ENCODE measurements at regions not wholly inside any gene's neighbourhood (a gene's known extent, or its start where the extent isn't known, plus 50 kb on each side); places are given as distances from the start of the nearest gene placed in this dataset.

DNA sequence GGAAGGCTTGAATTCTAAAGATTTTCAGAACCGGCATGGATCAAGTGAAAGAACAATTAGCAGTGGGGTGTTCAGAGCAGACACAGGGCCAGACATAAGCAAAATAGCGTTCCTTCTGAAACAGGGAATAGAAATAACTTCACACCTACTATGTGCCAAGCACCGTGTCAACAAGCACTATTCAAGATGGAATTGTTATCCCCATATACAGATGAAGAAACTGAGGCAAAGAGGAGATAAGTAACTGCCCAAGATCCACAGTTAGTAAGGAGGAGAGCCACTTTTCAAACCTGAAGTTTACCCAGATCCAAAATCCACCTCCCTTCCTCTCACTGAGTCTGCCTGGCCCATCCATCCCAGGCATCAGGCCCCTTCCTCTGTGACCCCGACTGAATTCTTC is 73.6 kb upstream of the PIK3CG start:
- ATAC-seq (ENCODE audit: low read depth): no peak
- Histone ChIP-seq H3K27ac (ENCODE audit: low read length in 2 of 2) (no peak overlapping the region), H3K9ac (ENCODE audit: low read length) (no peak overlapping the region), H3K4me3 (ENCODE audit: control extremely low read depth in 1 of 5, extremely low read depth in 1 of 5, insufficient read depth in 1 of 5, low read depth in 2 of 5, low read length in 4 of 5) (no peak overlapping the region), H3K27me3 (replicated peaks in 1 of 4; ENCODE audit: control extremely low read depth in 1 of 4, control insufficient read depth in 3 of 4, insufficient read depth in 4 of 4, low read length in 3 of 4) (no peaks in the 10 kb centered on the region), H4K20me1 (ENCODE audit: control insufficient read depth, insufficient read depth, low read length, poor library complexity, severe bottlenecking) (no peaks in the 10 kb centered on the region), H3K36me3 (replicated peaks in 1 of 2; ENCODE audit: control extremely low read depth in 1 of 2, control insufficient read depth in 1 of 2, extremely low read depth in 1 of 2, insufficient read depth in 2 of 2, low read length in 1 of 2) (no peaks in the 10 kb centered on the region), H3K79me2 (ENCODE audit: control insufficient read depth, insufficient read depth, low read length) (no peaks in the 10 kb centered on the region), H3K4me2 (replicated peaks; ENCODE audit: low read depth, low read length, poor library complexity, severe bottlenecking) (no peak overlapping the region), H3K4me1 (ENCODE audit: control insufficient read depth in 2 of 2, insufficient read depth in 2 of 2, low read length in 2 of 2) (no peaks in the 10 kb centered on the region), H2AFZ (ENCODE audit: insufficient read depth, low read depth, low read length, poor library complexity, severe bottlenecking) (no peak overlapping the region), H3K9me3 (ENCODE audit: control extremely low read depth in 1 of 3, control insufficient read depth in 2 of 3, insufficient read depth in 1 of 3, low read length in 2 of 3) (no peaks in the 10 kb centered on the region)
- H3K27ac Mint-ChIP-seq: no peak overlapping the region
- no peaks in the 10 kb centered on the region for H3K9me3 Mint-ChIP-seq (ENCODE audit: insufficient read depth)
- H3K4me1 Mint-ChIP-seq: no peaks in the 10 kb centered on the region
- ChIA-PET CTCF (interaction anchor here (0.7 to 1.1 kb wide), 6 partner anchors 156 to 564 kb away, joined by 3 to 6 read pairs (median 3); no protein-coding TSS in a partner anchor), POLR2A (interaction anchor here (0.7 kb wide), 1 partner anchor 914 kb away, joined by 4 read pairs; no protein-coding TSS in a partner anchor)
- peaks cover 7% of the 10 kb centered on the region for H3K27me3 Mint-ChIP-seq
- DNase-seq: no peak
- intact Hi-C loops (cut with micrococcal nuclease): loop anchor here (5.0 to 10.0 kb wide), 2 partner anchors 253 to 1086 kb away; partner anchors contain the start of gene PRKAR2B
- 80% methylated on average over 1 of the region's 4 CpGs for WGBS (ENCODE audit: insufficient coverage)
- H3K4me3 Mint-ChIP-seq: no peak overlapping the region
- TF ChIP-seq EZH2 (IDR thresholded peaks at IDR 0.05; ENCODE audit: borderline replicate concordance, insufficient read depth, low read depth, low read length, poor library complexity, severe bottlenecking) (no peak), CTCF (IDR thresholded peaks at IDR 0.05) (no peak)

DNA sequence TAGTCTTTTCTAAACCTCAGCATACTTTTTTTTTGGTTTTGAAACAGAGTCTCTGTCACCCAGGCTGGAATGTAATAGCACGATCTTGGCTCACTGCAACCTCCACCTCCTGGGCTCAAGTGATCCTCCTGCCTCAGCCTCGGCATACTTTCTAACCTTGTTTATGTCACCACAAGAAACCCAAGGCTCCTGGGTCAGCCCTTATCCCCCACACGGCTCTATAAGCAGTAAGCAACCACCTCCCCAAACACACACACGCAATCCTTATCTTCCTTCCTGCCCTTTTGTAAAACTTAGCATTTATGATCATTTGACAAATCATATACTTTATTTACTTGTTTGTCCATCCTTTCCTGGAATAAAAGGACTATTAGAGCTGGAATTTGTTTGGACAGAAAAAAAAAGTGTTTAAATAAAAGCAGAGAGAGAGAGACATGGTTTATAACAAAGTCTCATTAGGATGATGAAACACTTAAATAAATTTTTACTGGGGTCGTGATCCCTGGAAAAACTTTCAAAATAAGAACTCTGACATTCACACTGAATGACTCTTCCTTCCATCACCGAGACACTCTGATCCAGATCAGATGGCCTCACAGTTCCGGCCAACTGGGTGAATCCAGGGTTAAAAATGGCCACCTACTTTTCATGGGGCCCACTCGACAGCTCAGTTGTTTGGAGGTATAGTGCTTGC is 72.7 kb upstream of the PIK3CG start:
- no peaks in the 10 kb centered on the region for H3K36me3 ChIP-seq (replicated peaks in 1 of 2; ENCODE audit: control extremely low read depth in 1 of 2, control insufficient read depth in 1 of 2, extremely low read depth in 1 of 2, insufficient read depth in 2 of 2, low read length in 1 of 2)
- H3K4me3 Mint-ChIP-seq: no peak overlapping the region
- no peak overlapping the region for H2AFZ ChIP-seq (ENCODE audit: insufficient read depth, low read depth, low read length, poor library complexity, severe bottlenecking)
- ATAC-seq (ENCODE audit: low read depth) (no peak), DNase-seq (peak; percentile 16)
- H3K27me3 Mint-ChIP-seq: peaks cover 6% of the 10 kb centered on the region
- no peaks in the 10 kb centered on the region for H3K4me1 Mint-ChIP-seq
- no peak overlapping the region for H3K27ac Mint-ChIP-seq
- no peaks in the 10 kb centered on the region for H3K9me3 ChIP-seq (ENCODE audit: control extremely low read depth in 1 of 3, control insufficient read depth in 2 of 3, insufficient read depth in 1 of 3, low read length in 2 of 3)
- H3K4me2 ChIP-seq (replicated peaks; ENCODE audit: low read depth, low read length, poor library complexity, severe bottlenecking): no peak overlapping the region
- intact Hi-C loops (cut with micrococcal nuclease): loop anchor here (2.0 to 10.0 kb wide), 4 partner anchors 78 to 1085 kb away; partner anchors contain the start of genes CCDC71L and PRKAR2B
- peaks cover under 1% of the 10 kb centered on the region for H3K9me3 Mint-ChIP-seq (ENCODE audit: insufficient read depth)
- H3K4me3 ChIP-seq (ENCODE audit: control extremely low read depth in 1 of 5, extremely low read depth in 1 of 5, insufficient read depth in 1 of 5, low read depth in 2 of 5, low read length in 4 of 5): no peak overlapping the region
- no peaks in the 10 kb centered on the region for H3K27me3 ChIP-seq (replicated peaks in 1 of 4; ENCODE audit: control extremely low read depth in 1 of 4, control insufficient read depth in 3 of 4, insufficient read depth in 4 of 4, low read length in 3 of 4)
- ChIA-PET POLR2A (no interaction called here), CTCF (interaction anchor here (0.6 to 9.0 kb wide), 29 partner anchors 11 to 428 kb away, joined by 3 to 241 read pairs (median 5); partner anchors contain the start of genes HBP1, PIK3CG and PRKAR2B)
- no peak overlapping the region for H3K27ac ChIP-seq (ENCODE audit: low read length in 2 of 2)
- no peaks in the 10 kb centered on the region for H3K4me1 ChIP-seq (ENCODE audit: control insufficient read depth in 2 of 2, insufficient read depth in 2 of 2, low read length in 2 of 2)
- WGBS (ENCODE audit: insufficient coverage): 77% methylated on average over 4 of the region's 8 CpGs
- H4K20me1 ChIP-seq (ENCODE audit: control insufficient read depth, insufficient read depth, low read length, poor library complexity, severe bottlenecking): no peaks in the 10 kb centered on the region
- no peak overlapping the region for H3K9ac ChIP-seq (ENCODE audit: low read length)
- TF ChIP-seq EZH2 (IDR thresholded peaks at IDR 0.05; ENCODE audit: borderline replicate concordance, insufficient read depth, low read depth, low read length, poor library complexity, severe bottlenecking) (no peak), CTCF (IDR thresholded peaks at IDR 0.05) (no peak)
- no peaks in the 10 kb centered on the region for H3K79me2 ChIP-seq (ENCODE audit: control insufficient read depth, insufficient read depth, low read length)
